Caco-2 (cell line): ENCODE measurements at regions not wholly inside any gene's neighbourhood (a gene's known extent, or its start where the extent isn't known, plus 50 kb on each side); places are given as distances from the start of the nearest gene placed in this dataset.

Experiments used
- BruUV-seq: library from RNA; stranded (reverse); fragments of 400-500 nt; replicated peaks from 2 replicates; lab custom pipeline; 2021; lab: Mats Ljungman, UMichigan
- CTCF ChIA-PET: fragments of 300-600 bp; sonication (Branson Sonifier 250); formaldehyde crosslinking; loops from one replicate; lab custom pipeline; 2022; ENCODE audit warnings: antibody characterized with exemption; lab: Charles Lee
- POLR2A ChIA-PET: fragments of 300-600 bp; sonication (Branson Sonifier 250); formaldehyde crosslinking; loops from one replicate; lab custom pipeline; 2022; ENCODE audit warnings: antibody characterized with exemption; lab: Charles Lee
- DNase-seq, 2 experiments: peaks; one replicate each; pipeline versions ENCODE4 v3.0.0 to v3.0.0-alpha.2; 2020 to 2022
- H3K27me3 ChIP-seq: replicated peaks from 2 replicates; pipeline ENCODE4 v1.6.0; 2011; ENCODE audit warnings: low read length; ENCODE audit not compliant: control insufficient read depth, insufficient read depth
- H3K36me3 ChIP-seq: 2 replicates; pipeline ENCODE4 v1.5.1; 2011; ENCODE audit warnings: low read length; ENCODE audit not compliant: control insufficient read depth, insufficient read depth
- H3K4me1 ChIP-seq: fragments of 250-450 bp; sonication (Bioruptor Pico); 2 replicates; pipeline ENCODE4 v1.5.1; 2020; ENCODE audit warnings: mild to moderate bottlenecking
- H3K4me3 ChIP-seq: 2 replicates; pipeline ENCODE4 v1.5.1; 2011; ENCODE audit warnings: low read depth, mild to moderate bottlenecking, control low read depth, low read length
- H3K9me3 ChIP-seq: fragments of 250-450 bp; sonication (Bioruptor Pico); 2 replicates; pipeline ENCODE4 v1.5.1; 2020; ENCODE audit warnings: mild to moderate bottlenecking, moderate library complexity
- H3K27ac Mint-ChIP-seq: one replicate; pipeline ENCODE4 v1.8.0; 2022; ENCODE audit warnings: mixed read lengths; ENCODE audit not compliant: unreplicated experiment
- H3K27me3 Mint-ChIP-seq: one replicate; pipeline ENCODE4 v1.8.0; 2022; ENCODE audit warnings: mixed read lengths; ENCODE audit not compliant: insufficient read depth, unreplicated experiment
- H3K36me3 Mint-ChIP-seq: one replicate; pipeline ENCODE4 v1.8.0; 2022; ENCODE audit warnings: mild to moderate bottlenecking, mixed read lengths; ENCODE audit not compliant: insufficient read depth, unreplicated experiment
- H3K4me1 Mint-ChIP-seq: one replicate; pipeline ENCODE4 v1.8.0; 2022; ENCODE audit warnings: low read depth, mixed read lengths; ENCODE audit not compliant: unreplicated experiment
- H3K4me3 Mint-ChIP-seq: one replicate; pipeline ENCODE4 v1.8.0; 2022; ENCODE audit warnings: mild to moderate bottlenecking, moderate library complexity, mixed read lengths; ENCODE audit not compliant: unreplicated experiment
- H3K9me3 Mint-ChIP-seq: one replicate; pipeline ENCODE4 v1.8.0; 2022; ENCODE audit warnings: mixed read lengths; ENCODE audit not compliant: unreplicated experiment
- CTCF ChIP-seq, 2 experiments: fragments of 200-600 bp in 1 of 2; IDR thresholded peaks; 1 replicate in 1 of 2; 2 replicates in 1 of 2; pipeline versions ENCODE4 v1.5.1 to v1.8.0; 2011 to 2022; ENCODE audit warnings: antibody characterized with exemption in 1 of 2, control low read depth in 1 of 2, inconsistent platforms in 1 of 2, low read depth in 1 of 2, low read length in 1 of 2, mild to moderate bottlenecking in 1 of 2, moderate library complexity in 1 of 2; ENCODE audit not compliant: insufficient read depth in 1 of 2, severe bottlenecking in 1 of 2, unreplicated experiment in 1 of 2
- intact Hi-C: fragments of 100-400 bp; cut with micrococcal nuclease; formaldehyde crosslinking; loops from one replicate; pipeline ENCODE4 v1.10.0; 2022; ENCODE audit not compliant: unreplicated experiment

DNA sequence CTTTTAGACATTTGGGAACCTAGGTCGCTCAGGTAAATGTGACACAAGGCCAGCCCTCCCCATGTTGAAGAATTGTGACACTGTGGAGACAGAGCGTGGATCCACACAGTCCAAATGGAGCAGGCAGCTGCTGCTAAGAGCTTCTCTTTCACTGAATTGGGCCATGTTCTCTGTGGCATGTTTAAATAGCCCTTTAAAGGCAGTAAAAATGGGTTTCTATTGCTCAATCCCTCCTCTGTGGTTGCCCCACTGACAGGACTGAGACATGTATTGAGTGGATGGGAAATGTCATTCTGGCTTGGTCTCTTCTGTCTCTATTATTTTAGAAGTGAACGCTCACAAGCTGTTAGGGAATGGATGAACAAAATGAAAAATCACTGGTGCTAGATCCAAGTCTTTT, 84.0 kb upstream of the PRICKLE1 start:
- 0 out of 2 replicates have a peak, but pooled peaks cover 6% of the 10 kb centered on the region for H3K9me3 ChIP-seq
- H3K36me3 ChIP-seq: no peaks in the 10 kb centered on the region
- Mint-ChIP-seq H3K27me3 (no peaks in the 10 kb centered on the region), H3K4me1 (no peaks in the 10 kb centered on the region), H3K36me3 (no peaks in the 10 kb centered on the region), H3K4me3 (no peak overlapping the region), H3K27ac (no peak overlapping the region), H3K9me3 (peaks cover 11% of the 10 kb centered on the region)
- H3K27me3 ChIP-seq: no peaks in the 10 kb centered on the region; the same call in 1 of the 2 replicates
- no peak for DNase-seq
- BruUV-seq: no TSS peak
- peaks cover 5% of the 10 kb centered on the region; the same call in 1 of the 2 replicates for H3K4me1 ChIP-seq
- no peak for TF ChIP-seq CTCF (IDR thresholded peaks at IDR 0.05; ENCODE audit: insufficient read depth in 1 of 2, low read depth in 1 of 2, low read length in 1 of 2, severe bottlenecking in 1 of 2, unreplicated experiment in 1 of 2)
- no peak overlapping the region for H3K4me3 ChIP-seq
- intact Hi-C loops: no loop called here
- ChIA-PET POLR2A (no interaction called here), CTCF (no interaction called here)

DNA sequence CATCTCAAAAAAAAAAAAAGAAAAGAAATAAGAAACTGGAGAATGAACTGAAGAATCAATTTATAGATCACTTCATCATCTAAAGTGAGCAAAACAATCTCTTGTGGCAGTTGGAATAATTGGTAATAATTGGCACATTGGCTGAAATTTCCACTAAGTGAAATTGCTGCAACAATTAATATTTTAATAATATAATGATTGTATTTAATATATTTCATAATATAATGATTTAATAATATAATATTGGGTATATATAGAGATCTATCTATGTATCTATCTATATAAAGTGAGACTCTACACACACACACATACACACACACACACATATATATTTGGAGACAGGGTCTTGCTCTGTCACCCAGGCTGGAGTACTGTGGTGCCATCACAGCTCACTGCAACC, 81.2 kb upstream of the PRICKLE1 start:
- Mint-ChIP-seq H3K9me3 (peaks cover 11% of the 10 kb centered on the region), H3K27me3 (no peaks in the 10 kb centered on the region), H3K36me3 (no peaks in the 10 kb centered on the region), H3K27ac (no peak overlapping the region), H3K4me3 (no peak overlapping the region), H3K4me1 (no peaks in the 10 kb centered on the region)
- no peaks in the 10 kb centered on the region for H3K36me3 ChIP-seq
- POLR2A ChIA-PET: no interaction called here
- peaks cover 5% of the 10 kb centered on the region; the same call in 1 of the 2 replicates for H3K4me1 ChIP-seq
- H3K27me3 ChIP-seq: no peaks in the 10 kb centered on the region; the same call in 1 of the 2 replicates
- BruUV-seq: no TSS peak
- H3K4me3 ChIP-seq: no peak overlapping the region
- DNase-seq: no peak
- H3K9me3 ChIP-seq: no peaks in the 10 kb centered on the region
- TF ChIP-seq CTCF (IDR thresholded peaks at IDR 0.05; ENCODE audit: insufficient read depth in 1 of 2, low read depth in 1 of 2, low read length in 1 of 2, severe bottlenecking in 1 of 2, unreplicated experiment in 1 of 2): no peak
- CTCF ChIA-PET: no interaction called here
- intact Hi-C loops: no loop called here

DNA sequence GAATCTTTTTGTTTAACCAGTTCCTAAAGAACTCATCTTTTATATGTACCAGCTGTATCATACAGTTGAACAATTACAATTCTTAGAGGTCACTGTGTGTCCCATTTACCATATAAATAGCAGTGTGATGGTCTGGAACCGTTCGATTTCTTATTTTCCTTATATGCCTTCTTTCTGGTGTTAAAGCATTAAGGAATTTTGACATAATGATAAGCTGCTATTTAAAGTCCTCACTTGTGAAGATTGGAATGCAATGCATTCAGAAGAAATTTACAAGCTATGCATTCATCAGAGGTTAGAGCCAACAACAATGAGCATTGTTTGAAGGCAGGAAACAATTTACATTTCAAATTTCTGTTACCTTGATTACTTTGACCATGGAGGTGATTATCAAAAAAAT, 80.0 kb upstream of the PRICKLE1 start:
- no peaks in the 10 kb centered on the region for H3K4me1 Mint-ChIP-seq
- no peaks in the 10 kb centered on the region for H3K9me3 ChIP-seq
- CTCF ChIA-PET: no interaction called here
- POLR2A ChIA-PET: no interaction called here
- no peaks in the 10 kb centered on the region; the same call in 1 of the 2 replicates for H3K27me3 ChIP-seq
- no peak overlapping the region for H3K4me3 Mint-ChIP-seq
- no TSS peak for BruUV-seq
- no peaks in the 10 kb centered on the region for H3K36me3 ChIP-seq
- H3K36me3 Mint-ChIP-seq: no peaks in the 10 kb centered on the region
- H3K27me3 Mint-ChIP-seq: no peaks in the 10 kb centered on the region
- intact Hi-C loops: no loop called here
- peaks cover 5% of the 10 kb centered on the region; the same call in 1 of the 2 replicates for H3K4me1 ChIP-seq
- TF ChIP-seq CTCF (IDR thresholded peaks at IDR 0.05; ENCODE audit: insufficient read depth in 1 of 2, low read depth in 1 of 2, low read length in 1 of 2, severe bottlenecking in 1 of 2, unreplicated experiment in 1 of 2): no peak
- no peak for DNase-seq
- no peak overlapping the region for H3K4me3 ChIP-seq
- no peak overlapping the region for H3K27ac Mint-ChIP-seq
- peaks cover 10% of the 10 kb centered on the region for H3K9me3 Mint-ChIP-seq
